ENCODE measurements at regions not wholly inside any gene's neighbourhood (a gene's known extent, or its start where the extent isn't known, plus 50 kb on each side); places are given as distances from the start of the nearest gene placed in this dataset.

DNA sequence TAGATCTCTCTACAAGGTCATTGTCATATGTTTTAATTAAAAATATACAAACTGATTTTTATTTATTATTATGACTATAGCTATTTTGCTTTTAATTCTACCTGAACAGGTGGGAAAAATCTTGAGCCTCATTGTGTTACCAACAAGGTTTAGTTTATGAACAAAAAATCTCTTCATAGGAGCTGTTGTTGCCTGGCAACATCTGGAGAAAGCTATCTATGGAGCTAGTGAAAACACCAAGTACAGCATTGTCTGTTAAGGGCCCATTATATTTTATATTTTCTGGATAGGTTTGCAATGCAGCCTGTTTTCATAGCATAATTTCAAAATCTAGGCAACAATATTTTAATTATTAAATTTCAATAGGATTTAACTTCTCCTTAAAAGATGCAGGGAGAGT, 383.0 kb upstream of the TMEFF2 start:
- TF ChIP-seq, protein P1, sequence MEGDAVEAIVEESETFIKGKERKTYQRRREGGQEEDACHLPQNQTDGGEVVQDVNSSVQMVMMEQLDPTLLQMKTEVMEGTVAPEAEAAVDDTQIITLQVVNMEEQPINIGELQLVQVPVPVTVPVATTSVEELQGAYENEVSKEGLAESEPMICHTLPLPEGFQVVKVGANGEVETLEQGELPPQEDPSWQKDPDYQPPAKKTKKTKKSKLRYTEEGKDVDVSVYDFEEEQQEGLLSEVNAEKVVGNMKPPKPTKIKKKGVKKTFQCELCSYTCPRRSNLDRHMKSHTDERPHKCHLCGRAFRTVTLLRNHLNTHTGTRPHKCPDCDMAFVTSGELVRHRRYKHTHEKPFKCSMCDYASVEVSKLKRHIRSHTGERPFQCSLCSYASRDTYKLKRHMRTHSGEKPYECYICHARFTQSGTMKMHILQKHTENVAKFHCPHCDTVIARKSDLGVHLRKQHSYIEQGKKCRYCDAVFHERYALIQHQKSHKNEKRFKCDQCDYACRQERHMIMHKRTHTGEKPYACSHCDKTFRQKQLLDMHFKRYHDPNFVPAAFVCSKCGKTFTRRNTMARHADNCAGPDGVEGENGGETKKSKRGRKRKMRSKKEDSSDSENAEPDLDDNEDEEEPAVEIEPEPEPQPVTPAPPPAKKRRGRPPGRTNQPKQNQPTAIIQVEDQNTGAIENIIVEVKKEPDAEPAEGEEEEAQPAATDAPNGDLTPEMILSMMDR (IDR thresholded peaks at IDR 0.05): no peak
- Mint-ChIP-seq H3K36me3 (ENCODE audit: unreplicated experiment) (no peaks in the 10 kb centered on the region), H3K27ac (ENCODE audit: unreplicated experiment) (no peak overlapping the region), H3K9me3 (ENCODE audit: unreplicated experiment) (no peaks in the 10 kb centered on the region), H3K27me3 (ENCODE audit: unreplicated experiment) (peaks cover 28% of the 10 kb centered on the region), H3K4me1 (ENCODE audit: unreplicated experiment) (no peaks in the 10 kb centered on the region), H3K4me3 (ENCODE audit: unreplicated experiment) (no peak overlapping the region)
- DNase-seq (ENCODE audit: extremely low spot score, unreplicated experiment): no peak

DNA sequence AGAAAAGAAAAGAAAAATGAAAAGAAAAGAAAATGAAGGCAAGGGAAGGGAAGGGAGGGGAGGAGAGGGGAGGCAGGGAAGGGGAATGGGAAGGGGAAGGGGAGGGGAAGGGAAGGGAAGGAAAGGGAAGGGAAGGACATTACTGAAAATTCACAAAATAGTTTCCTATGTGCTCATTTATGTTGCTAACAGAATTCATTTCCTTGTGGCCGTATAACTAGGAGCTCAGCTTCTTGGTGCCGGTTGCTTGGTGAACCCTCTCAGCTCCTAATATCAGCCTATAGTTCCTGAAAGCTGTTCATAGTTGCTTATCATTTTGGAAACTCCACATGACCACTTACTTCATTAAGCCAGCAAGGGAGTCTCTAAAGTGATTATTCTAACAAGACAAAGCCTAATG, 379.8 kb upstream of the TMEFF2 start:
- peaks cover 17% of the 10 kb centered on the region for H3K27me3 Mint-ChIP-seq (ENCODE audit: unreplicated experiment)
- H3K36me3 Mint-ChIP-seq (ENCODE audit: unreplicated experiment): no peaks in the 10 kb centered on the region
- no peaks in the 10 kb centered on the region for H3K9me3 Mint-ChIP-seq (ENCODE audit: unreplicated experiment)
- no peak overlapping the region for H3K27ac Mint-ChIP-seq (ENCODE audit: unreplicated experiment)
- H3K4me3 Mint-ChIP-seq (ENCODE audit: unreplicated experiment): no peak overlapping the region
- DNase-seq (ENCODE audit: extremely low spot score, unreplicated experiment): no peak
- H3K4me1 Mint-ChIP-seq (ENCODE audit: unreplicated experiment): no peaks in the 10 kb centered on the region
- TF ChIP-seq, protein P1 (IDR thresholded peaks at IDR 0.05): no peak

DNA sequence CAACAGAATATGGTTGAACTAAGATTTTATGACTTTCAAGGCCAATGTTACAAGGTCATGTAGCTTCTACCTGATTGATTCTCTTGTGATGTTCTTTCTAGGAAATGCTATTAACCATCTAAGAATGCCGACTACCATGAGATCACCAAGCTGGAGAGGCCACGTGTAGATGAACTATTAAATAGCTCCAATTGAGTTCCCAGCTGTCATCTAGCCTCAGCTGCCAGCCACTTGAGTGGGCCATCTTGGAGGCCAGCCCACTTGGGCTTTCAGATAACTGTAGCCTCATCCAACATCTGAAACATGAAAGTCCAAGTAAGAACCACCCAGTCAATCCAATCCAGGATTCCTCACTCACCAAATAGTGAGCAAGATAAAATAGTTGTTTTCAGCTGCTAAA, 376.9 kb upstream of the TMEFF2 start:
- TF ChIP-seq, protein P1 (IDR thresholded peaks at IDR 0.05): no peak
- DNase-seq (ENCODE audit: extremely low spot score, unreplicated experiment): no peak
- Mint-ChIP-seq H3K27me3 (ENCODE audit: unreplicated experiment) (peaks cover 25% of the 10 kb centered on the region), H3K4me3 (ENCODE audit: unreplicated experiment) (no peak overlapping the region), H3K4me1 (ENCODE audit: unreplicated experiment) (no peaks in the 10 kb centered on the region), H3K9me3 (ENCODE audit: unreplicated experiment) (no peaks in the 10 kb centered on the region), H3K36me3 (ENCODE audit: unreplicated experiment) (no peaks in the 10 kb centered on the region), H3K27ac (ENCODE audit: unreplicated experiment) (no peak overlapping the region)

DNA sequence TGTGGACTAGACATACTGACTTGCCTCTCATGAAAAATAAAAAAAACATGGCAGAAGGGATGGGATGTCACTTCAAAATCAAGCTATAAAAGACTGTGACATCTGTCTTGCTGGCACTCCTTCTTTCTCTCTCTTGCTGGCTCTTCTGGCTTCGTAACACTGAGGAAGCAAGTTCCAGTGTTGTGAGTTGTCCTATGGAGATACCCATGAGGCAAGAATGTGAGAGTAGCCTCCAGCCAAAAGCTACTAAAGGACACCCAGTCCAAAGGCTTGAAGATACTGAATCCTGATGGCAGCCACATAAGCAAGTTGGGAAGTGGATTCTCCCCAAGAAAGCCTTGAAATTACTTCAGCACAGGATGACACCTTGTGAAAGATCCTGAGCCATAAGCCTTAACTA, 376.1 kb upstream of the TMEFF2 start:
- TF ChIP-seq, protein P1 (IDR thresholded peaks at IDR 0.05): no peak
- Mint-ChIP-seq H3K4me3 (ENCODE audit: unreplicated experiment) (no peak overlapping the region), H3K27ac (ENCODE audit: unreplicated experiment) (no peak overlapping the region), H3K4me1 (ENCODE audit: unreplicated experiment) (no peaks in the 10 kb centered on the region), H3K9me3 (ENCODE audit: unreplicated experiment) (no peaks in the 10 kb centered on the region), H3K36me3 (ENCODE audit: unreplicated experiment) (no peaks in the 10 kb centered on the region), H3K27me3 (ENCODE audit: unreplicated experiment) (peaks cover 28% of the 10 kb centered on the region)
- DNase-seq (ENCODE audit: extremely low spot score, unreplicated experiment): no peak

DNA sequence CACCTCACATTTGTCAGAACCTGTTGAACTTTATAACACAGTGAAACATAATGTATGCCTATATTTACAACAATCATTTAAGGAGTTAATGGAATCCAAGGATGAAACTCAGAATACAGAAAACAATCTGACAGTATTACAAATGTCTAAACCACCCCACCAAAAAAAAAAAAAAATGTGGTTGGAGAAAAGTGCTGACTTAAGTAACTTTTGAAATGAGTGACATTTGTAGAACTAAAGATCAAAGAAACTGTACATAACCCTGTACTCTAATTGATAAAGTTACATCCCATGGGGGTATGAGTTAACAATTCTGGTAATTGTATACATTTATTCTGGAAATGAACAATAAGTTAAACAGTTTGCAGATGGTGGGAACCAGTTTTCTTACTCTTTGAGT, 372.1 kb upstream of the TMEFF2 start:
- TF ChIP-seq, protein P1 (IDR thresholded peaks at IDR 0.05): no peak
- DNase-seq (ENCODE audit: extremely low spot score, unreplicated experiment): no peak
- H3K36me3 Mint-ChIP-seq (ENCODE audit: unreplicated experiment): no peaks in the 10 kb centered on the region
- no peaks in the 10 kb centered on the region for H3K9me3 Mint-ChIP-seq (ENCODE audit: unreplicated experiment)
- H3K4me3 Mint-ChIP-seq (ENCODE audit: unreplicated experiment): no peak overlapping the region
- H3K4me1 Mint-ChIP-seq (ENCODE audit: unreplicated experiment): no peaks in the 10 kb centered on the region
- peaks cover 48% of the 10 kb centered on the region for H3K27me3 Mint-ChIP-seq (ENCODE audit: unreplicated experiment)
- no peak overlapping the region for H3K27ac Mint-ChIP-seq (ENCODE audit: unreplicated experiment)

Data from osteocyte (in vitro differentiated cells).